ENCODE measurements at regions not wholly inside any gene's neighbourhood (a gene's known extent, or its start where the extent isn't known, plus 50 kb on each side); places are given as distances from the start of the nearest gene placed in this dataset.

GRCh38 chr19:13644645-13645044 is 119.7 kb upstream of the MRI1 start:
- Mint-ChIP-seq H3K9me3 (peaks cover 2% of the 10 kb centered on the region), H3K4me3 (no peak overlapping the region), H3K36me3 (no peaks in the 10 kb centered on the region), H3K27me3 (ENCODE audit: insufficient read depth, low read depth) (peaks cover 6% of the 10 kb centered on the region), H3K4me1 (no peaks in the 10 kb centered on the region), H3K27ac (no peak overlapping the region)
- Histone ChIP-seq H3K4me3 (no peak overlapping the region), H3K4me1 (no peaks in the 10 kb centered on the region), H3K9me3 (ENCODE audit: low read depth) (no peaks in the 10 kb centered on the region), H3K79me2 (ENCODE audit: low read depth) (no peaks in the 10 kb centered on the region), H3K27ac (no peak overlapping the region), H3K36me3 (no peaks in the 10 kb centered on the region), H3K27me3 (no peaks in the 10 kb centered on the region), H4K20me1 (ENCODE audit: low read depth) (no peaks in the 10 kb centered on the region), H3K4me2 (no peak overlapping the region), H3K9ac (no peak overlapping the region), H2AFZ (replicated peaks) (no peak overlapping the region), H3F3A (ENCODE audit: low read depth) (no peaks in the 10 kb centered on the region)
- no peak for TF ChIP-seq EZH2 (IDR thresholded peaks at IDR 0.05)
- no peak for TF ChIP-seq CTCF (IDR thresholded peaks at IDR 0.05)
- no peak for TF ChIP-seq EZH2phosphoT487 (IDR thresholded peaks at IDR 0.05)
- DNase-seq (ENCODE audit: low spot score): no peak

- Mint-ChIP-seq H3K27ac (no peak overlapping the region), H3K4me3 (no peak overlapping the region), H3K9me3 (peaks cover 5% of the 10 kb centered on the region), H3K27me3 (ENCODE audit: insufficient read depth, low read depth) (peaks cover 21% of the 10 kb centered on the region), H3K36me3 (peaks cover 1% of the 10 kb centered on the region), H3K4me1 (no peaks in the 10 kb centered on the region)
- Histone ChIP-seq H4K20me1 (ENCODE audit: low read depth) (no peaks in the 10 kb centered on the region), H3K4me3 (no peak overlapping the region), H3K4me1 (no peaks in the 10 kb centered on the region), H3K9me3 (ENCODE audit: low read depth) (no peaks in the 10 kb centered on the region), H3K27me3 (no peaks in the 10 kb centered on the region), H3K27ac (no peak overlapping the region), H3K9ac (no peak overlapping the region), H3K36me3 (no peaks in the 10 kb centered on the region), H3K79me2 (ENCODE audit: low read depth) (no peaks in the 10 kb centered on the region), H2AFZ (replicated peaks) (no peak overlapping the region), H3K4me2 (no peak overlapping the region), H3F3A (ENCODE audit: low read depth) (no peaks in the 10 kb centered on the region)
- DNase-seq (ENCODE audit: low spot score): no peak
- TF ChIP-seq CTCF (IDR thresholded peaks at IDR 0.05) (no peak), EZH2phosphoT487 (IDR thresholded peaks at IDR 0.05) (no peak), EZH2 (IDR thresholded peaks at IDR 0.05) (no peak)
Measured at GRCh38 chr19:13640611-13641010, 123.7 kb upstream of the MRI1 start.

GRCh38 chr19:13639342-13639929 is 124.9 kb upstream of the MRI1 start:
- H2AFZ ChIP-seq (replicated peaks): no peak overlapping the region
- no peak overlapping the region for H3K4me2 ChIP-seq
- TF ChIP-seq CTCF (IDR thresholded peaks at IDR 0.05): no peak
- no peak for TF ChIP-seq EZH2 (IDR thresholded peaks at IDR 0.05)
- no peak for TF ChIP-seq EZH2phosphoT487 (IDR thresholded peaks at IDR 0.05)
- Mint-ChIP-seq H3K9me3 (peaks cover 5% of the 10 kb centered on the region), H3K36me3 (peaks cover 1% of the 10 kb centered on the region), H3K27me3 (ENCODE audit: insufficient read depth, low read depth) (peaks cover 21% of the 10 kb centered on the region), H3K27ac (no peak overlapping the region), H3K4me1 (no peaks in the 10 kb centered on the region), H3K4me3 (no peak overlapping the region)
- H3F3A ChIP-seq (ENCODE audit: low read depth): no peaks in the 10 kb centered on the region
- no peaks in the 10 kb centered on the region for H3K27me3 ChIP-seq
- no peaks in the 10 kb centered on the region for H4K20me1 ChIP-seq (ENCODE audit: low read depth)
- no peak overlapping the region for H3K9ac ChIP-seq
- H3K36me3 ChIP-seq: no peaks in the 10 kb centered on the region
- H3K4me3 ChIP-seq: no peak overlapping the region
- no peaks in the 10 kb centered on the region for H3K9me3 ChIP-seq (ENCODE audit: low read depth)
- no peak overlapping the region for H3K27ac ChIP-seq
- no peaks in the 10 kb centered on the region for H3K4me1 ChIP-seq
- no peaks in the 10 kb centered on the region for H3K79me2 ChIP-seq (ENCODE audit: low read depth)
- no peak for DNase-seq (ENCODE audit: low spot score)
